ENCODE measurements at regions not wholly inside any gene's neighbourhood (a gene's known extent, or its start where the extent isn't known, plus 50 kb on each side); places are given as distances from the start of the nearest gene placed in this dataset. TPM values are rescaled to one million over a fixed set of nuclear protein-coding genes. Genes with fewer than 3 reads are reported as not detected.

Small RNA genes lying in the stretch of these regions (microRNA-seq; reads per million reads assigned to microRNA genes)
- not detected for gene MIR4316 (ENCODE audit: borderline microRNAs expressed)

Measured in naive thymus-derived CD8-positive, alpha-beta T cell (primary cell).